K562 (cell line): ENCODE measurements at regions not wholly inside any gene's neighbourhood (a gene's known extent, or its start where the extent isn't known, plus 50 kb on each side); places are given as distances from the start of the nearest gene placed in this dataset.

Source experiments
- BCL6 ChIP-seq: fragments of 250-450 bp; sonication (Bioruptor Pico); IDR thresholded peaks from 2 replicates; pipeline ENCODE4 v1.4.0; 2020
- C11orf30 ChIP-seq: fragments of 450-650 bp; IDR thresholded peaks from 2 replicates; pipeline ENCODE4 v1.6.1; 2016; ENCODE audit warnings: low read depth, mild to moderate bottlenecking
- CBFA2T2 ChIP-seq: fragments of 450-650 bp; conservative IDR thresholded peaks from 2 replicates; pipeline ENCODE4 v1.6.1; 2017; ENCODE audit warnings: mild to moderate bottlenecking
- CCAR2 ChIP-seq: fragments of 200-400 bp; formaldehyde crosslinking; IDR thresholded peaks from 2 replicates; pipeline ENCODE4 v1.6.1; 2017; ENCODE audit warnings: mild to moderate bottlenecking, low read depth, low read length
- GATAD2A ChIP-seq: fragments of 450-650 bp; IDR thresholded peaks from 2 replicates; pipeline ENCODE4 v1.6.1; 2017
- HMG20B ChIP-seq: fragments of 250-450 bp; sonication (Bioruptor Pico); IDR thresholded peaks from 2 replicates; pipeline ENCODE4 v1.5.0; 2021; ENCODE audit warnings: mild to moderate bottlenecking
- PHB2 ChIP-seq: fragments of 450-650 bp; IDR thresholded peaks from 2 replicates; pipeline ENCODE4 v1.6.1; 2017; ENCODE audit warnings: low read depth
- PPARD ChIP-seq: fragments of 250-450 bp; sonication (Bioruptor Pico); IDR thresholded peaks from 2 replicates; pipeline ENCODE4 v1.8.0; 2022; ENCODE audit warnings: inconsistent platforms, mild to moderate bottlenecking, moderate library complexity
- TBP ChIP-seq: optimal IDR thresholded peaks from 2 replicates; pipeline ENCODE3; 2011; ENCODE audit warnings: low read depth, low read length, improper control_type of control experiment
- ZNF24 ChIP-seq: fragments of 450-650 bp; IDR thresholded peaks from 2 replicates; pipeline ENCODE4 v1.6.1; 2016
- ZNF318 ChIP-seq, 2 experiments: fragments of 450-650 bp; IDR thresholded peaks; 2 replicates each; pipeline ENCODE4 v1.6.1; 2016; ENCODE audit warnings: mild to moderate bottlenecking in 2 of 2, borderline replicate concordance in 1 of 2, low read depth in 1 of 2, moderate library complexity in 1 of 2
- TF ChIP-seq, protein P1 (sequence below): fragments of 200-600 bp; sonication (generic); IDR thresholded peaks from one replicate; pipeline ENCODE4 v1.6.1; 2012; ENCODE audit warnings: mild to moderate bottlenecking, low read depth, low read length, inconsistent platforms

GRCh38 chr5:92468295-92468694, 1085.2 kb upstream of the ARRDC3 start (continued):
- TF ChIP-seq, protein P1, sequence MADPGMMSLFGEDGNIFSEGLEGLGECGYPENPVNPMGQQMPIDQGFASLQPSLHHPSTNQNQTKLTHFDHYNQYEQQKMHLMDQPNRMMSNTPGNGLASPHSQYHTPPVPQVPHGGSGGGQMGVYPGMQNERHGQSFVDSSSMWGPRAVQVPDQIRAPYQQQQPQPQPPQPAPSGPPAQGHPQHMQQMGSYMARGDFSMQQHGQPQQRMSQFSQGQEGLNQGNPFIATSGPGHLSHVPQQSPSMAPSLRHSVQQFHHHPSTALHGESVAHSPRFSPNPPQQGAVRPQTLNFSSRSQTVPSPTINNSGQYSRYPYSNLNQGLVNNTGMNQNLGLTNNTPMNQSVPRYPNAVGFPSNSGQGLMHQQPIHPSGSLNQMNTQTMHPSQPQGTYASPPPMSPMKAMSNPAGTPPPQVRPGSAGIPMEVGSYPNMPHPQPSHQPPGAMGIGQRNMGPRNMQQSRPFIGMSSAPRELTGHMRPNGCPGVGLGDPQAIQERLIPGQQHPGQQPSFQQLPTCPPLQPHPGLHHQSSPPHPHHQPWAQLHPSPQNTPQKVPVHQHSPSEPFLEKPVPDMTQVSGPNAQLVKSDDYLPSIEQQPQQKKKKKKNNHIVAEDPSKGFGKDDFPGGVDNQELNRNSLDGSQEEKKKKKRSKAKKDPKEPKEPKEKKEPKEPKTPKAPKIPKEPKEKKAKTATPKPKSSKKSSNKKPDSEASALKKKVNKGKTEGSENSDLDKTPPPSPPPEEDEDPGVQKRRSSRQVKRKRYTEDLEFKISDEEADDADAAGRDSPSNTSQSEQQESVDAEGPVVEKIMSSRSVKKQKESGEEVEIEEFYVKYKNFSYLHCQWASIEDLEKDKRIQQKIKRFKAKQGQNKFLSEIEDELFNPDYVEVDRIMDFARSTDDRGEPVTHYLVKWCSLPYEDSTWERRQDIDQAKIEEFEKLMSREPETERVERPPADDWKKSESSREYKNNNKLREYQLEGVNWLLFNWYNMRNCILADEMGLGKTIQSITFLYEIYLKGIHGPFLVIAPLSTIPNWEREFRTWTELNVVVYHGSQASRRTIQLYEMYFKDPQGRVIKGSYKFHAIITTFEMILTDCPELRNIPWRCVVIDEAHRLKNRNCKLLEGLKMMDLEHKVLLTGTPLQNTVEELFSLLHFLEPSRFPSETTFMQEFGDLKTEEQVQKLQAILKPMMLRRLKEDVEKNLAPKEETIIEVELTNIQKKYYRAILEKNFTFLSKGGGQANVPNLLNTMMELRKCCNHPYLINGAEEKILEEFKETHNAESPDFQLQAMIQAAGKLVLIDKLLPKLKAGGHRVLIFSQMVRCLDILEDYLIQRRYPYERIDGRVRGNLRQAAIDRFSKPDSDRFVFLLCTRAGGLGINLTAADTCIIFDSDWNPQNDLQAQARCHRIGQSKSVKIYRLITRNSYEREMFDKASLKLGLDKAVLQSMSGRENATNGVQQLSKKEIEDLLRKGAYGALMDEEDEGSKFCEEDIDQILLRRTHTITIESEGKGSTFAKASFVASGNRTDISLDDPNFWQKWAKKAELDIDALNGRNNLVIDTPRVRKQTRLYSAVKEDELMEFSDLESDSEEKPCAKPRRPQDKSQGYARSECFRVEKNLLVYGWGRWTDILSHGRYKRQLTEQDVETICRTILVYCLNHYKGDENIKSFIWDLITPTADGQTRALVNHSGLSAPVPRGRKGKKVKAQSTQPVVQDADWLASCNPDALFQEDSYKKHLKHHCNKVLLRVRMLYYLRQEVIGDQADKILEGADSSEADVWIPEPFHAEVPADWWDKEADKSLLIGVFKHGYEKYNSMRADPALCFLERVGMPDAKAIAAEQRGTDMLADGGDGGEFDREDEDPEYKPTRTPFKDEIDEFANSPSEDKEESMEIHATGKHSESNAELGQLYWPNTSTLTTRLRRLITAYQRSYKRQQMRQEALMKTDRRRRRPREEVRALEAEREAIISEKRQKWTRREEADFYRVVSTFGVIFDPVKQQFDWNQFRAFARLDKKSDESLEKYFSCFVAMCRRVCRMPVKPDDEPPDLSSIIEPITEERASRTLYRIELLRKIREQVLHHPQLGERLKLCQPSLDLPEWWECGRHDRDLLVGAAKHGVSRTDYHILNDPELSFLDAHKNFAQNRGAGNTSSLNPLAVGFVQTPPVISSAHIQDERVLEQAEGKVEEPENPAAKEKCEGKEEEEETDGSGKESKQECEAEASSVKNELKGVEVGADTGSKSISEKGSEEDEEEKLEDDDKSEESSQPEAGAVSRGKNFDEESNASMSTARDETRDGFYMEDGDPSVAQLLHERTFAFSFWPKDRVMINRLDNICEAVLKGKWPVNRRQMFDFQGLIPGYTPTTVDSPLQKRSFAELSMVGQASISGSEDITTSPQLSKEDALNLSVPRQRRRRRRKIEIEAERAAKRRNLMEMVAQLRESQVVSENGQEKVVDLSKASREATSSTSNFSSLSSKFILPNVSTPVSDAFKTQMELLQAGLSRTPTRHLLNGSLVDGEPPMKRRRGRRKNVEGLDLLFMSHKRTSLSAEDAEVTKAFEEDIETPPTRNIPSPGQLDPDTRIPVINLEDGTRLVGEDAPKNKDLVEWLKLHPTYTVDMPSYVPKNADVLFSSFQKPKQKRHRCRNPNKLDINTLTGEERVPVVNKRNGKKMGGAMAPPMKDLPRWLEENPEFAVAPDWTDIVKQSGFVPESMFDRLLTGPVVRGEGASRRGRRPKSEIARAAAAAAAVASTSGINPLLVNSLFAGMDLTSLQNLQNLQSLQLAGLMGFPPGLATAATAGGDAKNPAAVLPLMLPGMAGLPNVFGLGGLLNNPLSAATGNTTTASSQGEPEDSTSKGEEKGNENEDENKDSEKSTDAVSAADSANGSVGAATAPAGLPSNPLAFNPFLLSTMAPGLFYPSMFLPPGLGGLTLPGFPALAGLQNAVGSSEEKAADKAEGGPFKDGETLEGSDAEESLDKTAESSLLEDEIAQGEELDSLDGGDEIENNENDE, result no peak
- TF ChIP-seq GATAD2A (no peak), HMG20B (CRISPR knock-in tag) (no peak), PHB2 (no peak), TBP (no peak), ZNF318 (IDR thresholded peaks at IDR 0.05; ENCODE audit: borderline replicate concordance in 1 of 2, low read depth in 1 of 2) (no peak), ZNF24 (no peak), BCL6 (CRISPR knock-in tag) (no peak), C11orf30 (no peak), CCAR2 (no peak), PPARD (CRISPR knock-in tag) (no peak), CBFA2T2 (no peak)
